ENCODE measurements at regions not wholly inside any gene's neighbourhood (a gene's known extent, or its start where the extent isn't known, plus 50 kb on each side); places are given as distances from the start of the nearest gene placed in this dataset.

DNA sequence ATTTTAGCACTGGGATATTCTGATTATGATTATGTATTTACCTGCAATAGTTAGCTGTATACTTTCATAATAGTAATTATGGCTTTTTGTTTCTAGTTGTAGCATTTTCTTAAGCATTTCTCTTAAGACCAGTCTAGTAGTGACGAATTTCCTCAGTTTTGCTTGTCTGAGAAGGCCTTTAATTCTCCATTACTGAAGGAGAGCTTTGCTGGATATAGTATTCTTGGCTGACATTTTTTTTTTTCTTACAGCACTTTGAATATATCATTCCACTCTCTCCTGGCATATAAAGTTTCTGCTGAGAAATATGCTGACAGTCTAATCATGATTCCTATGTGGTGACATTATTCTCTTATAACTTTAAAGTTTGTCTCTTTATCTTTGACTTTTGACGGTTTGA is 181.1 kb upstream of the DMRTA1 start:
- intact Hi-C loops (cut with micrococcal nuclease), result no loop called here
- Mint-ChIP-seq H3K4me1 (no peaks in the 10 kb centered on the region), H3K9me3 (peaks cover 5 to 56% (median 25%) of the 10 kb centered on the region in 11 donors), H3K27ac (no peak overlapping the region), H3K36me3 (peaks cover 0 to 7% (median 0%) of the 10 kb centered on the region in 5 donors), H3K4me3 (no peak overlapping the region), H3K27me3 (peaks cover 3 to 16% (median 9%) of the 10 kb centered on the region in 5 donors)
- Histone ChIP-seq H3K27me3 (ENCODE audit: control insufficient read depth in 2 of 2, insufficient read depth in 2 of 2, low read length in 2 of 2) (no peaks in the 10 kb centered on the region), H3K4me3 (ENCODE audit: low read length) (no peak overlapping the region), H3K27ac (ENCODE audit: low read depth, low read length) (no peak overlapping the region), H3K36me3 (ENCODE audit: control insufficient read depth in 2 of 3, insufficient read depth in 3 of 3, low read length in 3 of 3) (no peaks in the 10 kb centered on the region), H3K4me1 (ENCODE audit: control insufficient read depth in 2 of 2, insufficient read depth in 2 of 2, low read length in 2 of 2) (no peaks in the 10 kb centered on the region), H3K9me3 (ENCODE audit: control insufficient read depth in 2 of 3, low read length in 3 of 3) (peaks cover 0 to 3% (median 3%) of the 10 kb centered on the region in 3 experiments)
- ATAC-seq, result no peak
- POLR2A ChIA-PET, result no interaction called here
- DNase-seq, result no peak
- CTCF ChIA-PET, result no interaction called here

DNA sequence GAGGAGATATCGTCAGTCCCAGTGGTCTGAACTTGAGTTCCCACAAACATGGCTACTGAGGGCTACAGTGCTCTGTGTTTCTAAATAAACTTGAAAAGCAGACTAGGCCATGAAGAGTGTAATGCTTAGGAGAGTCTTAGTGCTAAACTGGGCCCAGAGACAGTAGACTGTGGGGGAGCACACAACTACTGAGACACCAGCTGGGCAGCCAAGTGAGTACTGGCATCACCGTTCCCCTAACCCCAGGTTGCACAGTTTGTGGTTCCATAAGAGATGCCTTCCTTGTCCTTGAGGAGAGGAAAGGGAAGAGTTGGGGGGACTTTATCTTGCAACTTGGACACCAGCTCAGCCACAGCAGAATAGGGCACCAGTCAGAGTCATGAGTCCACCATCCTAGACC is 172.1 kb upstream of the DMRTA1 start:
- DNase-seq, result no peak
- intact Hi-C loops (cut with micrococcal nuclease), result no loop called here
- Histone ChIP-seq H3K27ac (ENCODE audit: low read depth, low read length) (no peak overlapping the region), H3K9me3 (ENCODE audit: control insufficient read depth in 2 of 3, low read length in 3 of 3) (no peaks in the 10 kb centered on the region), H3K27me3 (ENCODE audit: control insufficient read depth in 2 of 2, insufficient read depth in 2 of 2, low read length in 2 of 2) (no peaks in the 10 kb centered on the region), H3K36me3 (ENCODE audit: control insufficient read depth in 2 of 3, insufficient read depth in 3 of 3, low read length in 3 of 3) (no peaks in the 10 kb centered on the region), H3K4me3 (ENCODE audit: low read length) (no peak overlapping the region), H3K4me1 (ENCODE audit: control insufficient read depth in 2 of 2, insufficient read depth in 2 of 2, low read length in 2 of 2) (no peaks in the 10 kb centered on the region)
- no peaks in the 10 kb centered on the region for H3K36me3 Mint-ChIP-seq
- no peak overlapping the region for H3K4me3 Mint-ChIP-seq
- no peaks in the 10 kb centered on the region for H3K4me1 Mint-ChIP-seq
- no peak overlapping the region for H3K27ac Mint-ChIP-seq
- POLR2A ChIA-PET, result no interaction called here
- peaks cover 0 to 5% (median 0%) of the 10 kb centered on the region in 11 donors for H3K9me3 Mint-ChIP-seq
- H3K27me3 Mint-ChIP-seq, result peaks cover under 1 to 21% (median 6%) of the 10 kb centered on the region in 5 donors
- no peak for ATAC-seq
- CTCF ChIA-PET, result no interaction called here

DNA sequence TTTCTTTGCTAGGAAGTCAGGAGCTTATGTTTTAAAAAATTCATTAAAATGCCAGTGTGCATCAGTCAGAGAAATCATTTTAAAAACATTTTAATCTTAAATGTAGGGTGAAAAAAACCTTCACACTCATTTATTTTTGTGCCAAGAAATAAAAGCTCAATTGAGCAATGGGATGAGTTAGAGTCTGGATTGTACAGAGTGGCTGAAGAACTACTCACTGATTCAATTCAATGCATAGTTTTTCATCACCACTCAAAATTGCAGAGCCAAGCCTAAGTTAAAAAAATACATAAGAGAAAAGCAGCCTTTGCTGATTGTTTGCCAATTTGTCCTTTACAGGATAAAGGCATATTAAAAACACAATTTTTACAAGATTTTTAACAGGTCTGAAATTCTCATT is 168.2 kb upstream of the DMRTA1 start:
- H3K36me3 ChIP-seq (ENCODE audit: control insufficient read depth in 2 of 3, insufficient read depth in 3 of 3, low read length in 3 of 3), result no peaks in the 10 kb centered on the region
- no peaks in the 10 kb centered on the region for H3K4me1 Mint-ChIP-seq
- intact Hi-C loops (cut with micrococcal nuclease), result no loop called here
- H3K27me3 ChIP-seq (ENCODE audit: control insufficient read depth in 2 of 2, insufficient read depth in 2 of 2, low read length in 2 of 2), result no peaks in the 10 kb centered on the region
- H3K4me3 Mint-ChIP-seq, result no peak overlapping the region
- peaks cover 0 to 10% (median 2%) of the 10 kb centered on the region in 5 donors for H3K27me3 Mint-ChIP-seq
- no peak overlapping the region for H3K27ac Mint-ChIP-seq
- peaks cover 0 to 5% (median 0%) of the 10 kb centered on the region in 11 donors for H3K9me3 Mint-ChIP-seq
- no peak overlapping the region for H3K4me3 ChIP-seq (ENCODE audit: low read length)
- H3K36me3 Mint-ChIP-seq, result no peaks in the 10 kb centered on the region
- H3K9me3 ChIP-seq (ENCODE audit: control insufficient read depth in 2 of 3, low read length in 3 of 3), result no peaks in the 10 kb centered on the region
- POLR2A ChIA-PET, result no interaction called here
- no peaks in the 10 kb centered on the region for H3K4me1 ChIP-seq (ENCODE audit: control insufficient read depth in 2 of 2, insufficient read depth in 2 of 2, low read length in 2 of 2)
- H3K27ac ChIP-seq (ENCODE audit: low read depth, low read length), result no peak overlapping the region
- ATAC-seq, result no peak
- no peak for DNase-seq
- CTCF ChIA-PET, result no interaction called here

DNA sequence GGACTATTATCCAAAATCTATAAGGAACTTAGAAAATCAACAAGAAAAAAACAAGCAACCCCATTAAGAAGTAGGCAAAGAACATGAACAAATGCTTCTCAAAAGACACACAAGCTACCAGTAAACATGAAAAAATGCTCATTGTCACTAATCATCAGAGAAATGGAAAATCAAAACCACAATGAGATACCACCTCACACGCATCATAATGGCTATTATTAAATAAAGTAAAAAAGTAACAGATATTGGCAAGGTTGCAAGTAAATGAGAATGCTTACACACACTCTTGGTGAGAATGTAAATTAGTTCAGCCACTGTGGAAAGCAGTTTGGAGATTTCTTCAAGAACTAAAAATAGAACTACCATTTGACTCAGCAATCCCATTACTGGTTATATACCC is 167.0 kb upstream of the DMRTA1 start:
- Histone ChIP-seq H3K4me1 (ENCODE audit: control insufficient read depth in 2 of 2, insufficient read depth in 2 of 2, low read length in 2 of 2) (no peaks in the 10 kb centered on the region), H3K27ac (ENCODE audit: low read depth, low read length) (no peak overlapping the region), H3K36me3 (ENCODE audit: control insufficient read depth in 2 of 3, insufficient read depth in 3 of 3, low read length in 3 of 3) (no peaks in the 10 kb centered on the region), H3K9me3 (ENCODE audit: control insufficient read depth in 2 of 3, low read length in 3 of 3) (no peaks in the 10 kb centered on the region), H3K4me3 (ENCODE audit: low read length) (no peak overlapping the region), H3K27me3 (ENCODE audit: control insufficient read depth in 2 of 2, insufficient read depth in 2 of 2, low read length in 2 of 2) (no peaks in the 10 kb centered on the region)
- no peak for DNase-seq
- H3K27ac Mint-ChIP-seq, result no peak overlapping the region
- intact Hi-C loops (cut with micrococcal nuclease), result no loop called here
- H3K4me3 Mint-ChIP-seq, result no peak overlapping the region
- H3K36me3 Mint-ChIP-seq, result no peaks in the 10 kb centered on the region
- ATAC-seq, result no peak
- H3K4me1 Mint-ChIP-seq, result no peaks in the 10 kb centered on the region
- H3K27me3 Mint-ChIP-seq, result peaks cover 0 to 14% (median 3%) of the 10 kb centered on the region in 5 donors
- CTCF ChIA-PET, result no interaction called here
- POLR2A ChIA-PET, result no interaction called here
- H3K9me3 Mint-ChIP-seq, result no peaks in the 10 kb centered on the region

DNA sequence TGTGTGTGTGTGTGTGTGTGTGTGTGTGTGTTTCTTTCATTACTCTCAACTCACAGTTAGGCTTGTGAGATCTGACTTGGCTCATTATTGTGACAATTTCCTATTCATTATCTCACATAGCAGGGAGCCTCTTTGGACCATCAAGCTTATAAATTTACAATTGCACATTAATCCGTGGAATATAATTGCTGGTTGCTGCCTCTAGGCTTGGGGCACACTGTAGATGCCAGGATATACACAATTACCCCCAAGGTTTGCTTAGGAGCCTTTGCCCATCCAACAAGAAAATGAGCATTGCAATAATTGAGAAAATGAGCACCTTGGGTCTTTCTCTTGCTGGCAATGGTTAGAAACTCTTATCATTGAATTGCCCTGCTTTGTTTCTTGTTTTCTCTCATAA is 161.6 kb upstream of the DMRTA1 start:
- Histone ChIP-seq H3K36me3 (ENCODE audit: control insufficient read depth in 2 of 3, insufficient read depth in 3 of 3, low read length in 3 of 3) (no peaks in the 10 kb centered on the region), H3K4me3 (ENCODE audit: low read length) (no peak overlapping the region), H3K4me1 (ENCODE audit: control insufficient read depth in 2 of 2, insufficient read depth in 2 of 2, low read length in 2 of 2) (no peaks in the 10 kb centered on the region), H3K9me3 (ENCODE audit: control insufficient read depth in 2 of 3, low read length in 3 of 3) (no peaks in the 10 kb centered on the region), H3K27ac (ENCODE audit: low read depth, low read length) (no peak overlapping the region), H3K27me3 (ENCODE audit: control insufficient read depth in 2 of 2, insufficient read depth in 2 of 2, low read length in 2 of 2) (no peaks in the 10 kb centered on the region)
- POLR2A ChIA-PET, result no interaction called here
- no peaks in the 10 kb centered on the region for H3K9me3 Mint-ChIP-seq
- DNase-seq (no peak), ATAC-seq (no peak)
- H3K36me3 Mint-ChIP-seq, result no peaks in the 10 kb centered on the region
- no peak overlapping the region for H3K27ac Mint-ChIP-seq
- no peaks in the 10 kb centered on the region for H3K4me1 Mint-ChIP-seq
- peaks cover 0 to 10% (median 5%) of the 10 kb centered on the region in 5 donors for H3K27me3 Mint-ChIP-seq
- H3K4me3 Mint-ChIP-seq, result no peak overlapping the region
- CTCF ChIA-PET, result no interaction called here
- intact Hi-C loops (cut with micrococcal nuclease), result no loop called here

DNA sequence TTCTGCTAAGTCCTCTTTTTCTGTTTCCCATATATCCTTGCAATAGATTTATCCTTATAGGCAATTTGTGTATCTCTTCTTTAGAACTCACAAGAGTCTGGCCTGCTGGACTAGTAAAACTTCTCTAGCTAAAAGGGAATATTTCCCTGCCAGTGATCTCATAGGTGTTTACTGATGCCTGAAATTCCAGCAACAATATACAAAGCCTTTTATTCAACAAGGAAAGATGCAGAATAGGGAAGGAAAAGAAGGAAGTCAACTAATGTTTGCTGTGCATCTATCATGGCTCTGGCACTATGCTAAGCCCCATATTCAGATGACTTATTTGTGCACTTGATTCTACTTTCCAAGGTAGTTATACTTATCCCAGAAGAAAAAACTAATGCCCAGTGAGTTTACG is 160.0 kb upstream of the DMRTA1 start:
- peaks cover 0 to 13% (median 5%) of the 10 kb centered on the region in 5 donors for H3K27me3 Mint-ChIP-seq
- ChIA-PET POLR2A (no interaction called here), CTCF (no interaction called here)
- intact Hi-C loops (cut with micrococcal nuclease), result no loop called here
- H3K27me3 ChIP-seq (ENCODE audit: control insufficient read depth in 2 of 2, insufficient read depth in 2 of 2, low read length in 2 of 2), result no peaks in the 10 kb centered on the region
- DNase-seq, result no peak
- H3K4me3 Mint-ChIP-seq, result no peak overlapping the region
- H3K4me1 ChIP-seq (ENCODE audit: control insufficient read depth in 2 of 2, insufficient read depth in 2 of 2, low read length in 2 of 2), result no peaks in the 10 kb centered on the region
- no peaks in the 10 kb centered on the region for H3K4me1 Mint-ChIP-seq
- no peak for ATAC-seq
- H3K4me3 ChIP-seq (ENCODE audit: low read length), result no peak overlapping the region
- H3K27ac ChIP-seq (ENCODE audit: low read depth, low read length), result no peak overlapping the region
- H3K9me3 ChIP-seq (ENCODE audit: control insufficient read depth in 2 of 3, low read length in 3 of 3), result no peaks in the 10 kb centered on the region
- H3K36me3 Mint-ChIP-seq, result no peaks in the 10 kb centered on the region
- no peaks in the 10 kb centered on the region for H3K9me3 Mint-ChIP-seq
- H3K36me3 ChIP-seq (ENCODE audit: control insufficient read depth in 2 of 3, insufficient read depth in 3 of 3, low read length in 3 of 3), result no peaks in the 10 kb centered on the region
- no peak overlapping the region for H3K27ac Mint-ChIP-seq

DNA sequence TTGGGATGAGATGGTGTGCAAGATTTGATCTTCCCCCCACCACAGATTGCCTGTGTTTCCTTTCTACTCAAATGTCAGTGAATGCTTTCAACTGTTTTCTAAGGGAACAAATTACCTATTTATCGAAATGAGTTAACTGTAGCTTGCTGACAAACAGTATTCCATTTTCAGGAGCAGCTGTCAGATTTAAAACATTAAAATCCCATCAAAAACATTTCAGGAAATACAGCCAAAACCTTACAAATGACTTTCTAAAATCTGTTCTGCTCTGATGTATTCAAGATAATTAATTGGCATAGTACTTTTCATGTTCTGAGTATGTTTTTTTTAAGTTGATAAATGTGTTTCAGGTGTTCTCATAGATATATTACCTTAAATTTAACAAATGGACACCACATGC is 158.0 kb upstream of the DMRTA1 start:
- no peak overlapping the region for H3K27ac Mint-ChIP-seq
- POLR2A ChIA-PET, result no interaction called here
- no peak overlapping the region for H3K4me3 ChIP-seq (ENCODE audit: low read length)
- no peaks in the 10 kb centered on the region for H3K36me3 ChIP-seq (ENCODE audit: control insufficient read depth in 2 of 3, insufficient read depth in 3 of 3, low read length in 3 of 3)
- no peak for DNase-seq
- no peaks in the 10 kb centered on the region for H3K27me3 ChIP-seq (ENCODE audit: control insufficient read depth in 2 of 2, insufficient read depth in 2 of 2, low read length in 2 of 2)
- no peaks in the 10 kb centered on the region for H3K4me1 Mint-ChIP-seq
- H3K9me3 Mint-ChIP-seq, result peaks cover 0 to 5% (median 0%) of the 10 kb centered on the region in 11 donors
- ATAC-seq, result no peak
- intact Hi-C loops (cut with micrococcal nuclease), result no loop called here
- no peak overlapping the region for H3K27ac ChIP-seq (ENCODE audit: low read depth, low read length)
- no peaks in the 10 kb centered on the region for H3K4me1 ChIP-seq (ENCODE audit: control insufficient read depth in 2 of 2, insufficient read depth in 2 of 2, low read length in 2 of 2)
- H3K36me3 Mint-ChIP-seq, result no peaks in the 10 kb centered on the region
- H3K4me3 Mint-ChIP-seq, result no peak overlapping the region
- H3K27me3 Mint-ChIP-seq, result peaks cover 0 to 11% (median 5%) of the 10 kb centered on the region in 5 donors
- H3K9me3 ChIP-seq (ENCODE audit: control insufficient read depth in 2 of 3, low read length in 3 of 3), result no peaks in the 10 kb centered on the region
- CTCF ChIA-PET, result no interaction called here

Data from naive thymus-derived CD4-positive, alpha-beta T cell (primary cell).